NCI-H2107 treated with DMSO at 0.1 percent for 48 hours (cell line): ENCODE measurements at regions not wholly inside any gene's neighbourhood (a gene's known extent, or its start where the extent isn't known, plus 50 kb on each side); places are given as distances from the start of the nearest gene placed in this dataset.

Source experiments
- DNase-seq: peaks from one replicate; lab custom pipeline; 2025; ENCODE audit not compliant: unreplicated experiment; lab: John Stamatoyannopoulos, UW

DNA sequence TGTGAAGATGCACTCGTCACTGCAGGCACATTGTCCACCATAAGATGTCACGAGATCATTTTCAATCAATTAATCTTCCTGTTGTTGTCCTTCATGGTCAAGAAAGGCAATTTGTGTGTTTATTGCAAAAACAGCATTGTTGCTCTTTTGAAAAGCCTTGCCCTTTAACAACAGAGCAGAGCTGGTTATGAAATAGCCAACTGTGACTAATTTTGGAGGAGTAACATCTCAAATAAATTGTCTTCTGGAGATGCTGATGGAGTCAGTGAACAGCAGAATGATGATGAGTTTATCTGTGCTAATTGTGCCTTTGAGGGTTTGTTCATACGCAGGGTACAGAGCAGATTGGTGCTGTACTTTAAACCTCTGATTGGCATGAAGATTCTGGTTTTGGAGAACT lies 88.3 kb upstream of the E2F7 start:
- no peak for DNase-seq

DNA sequence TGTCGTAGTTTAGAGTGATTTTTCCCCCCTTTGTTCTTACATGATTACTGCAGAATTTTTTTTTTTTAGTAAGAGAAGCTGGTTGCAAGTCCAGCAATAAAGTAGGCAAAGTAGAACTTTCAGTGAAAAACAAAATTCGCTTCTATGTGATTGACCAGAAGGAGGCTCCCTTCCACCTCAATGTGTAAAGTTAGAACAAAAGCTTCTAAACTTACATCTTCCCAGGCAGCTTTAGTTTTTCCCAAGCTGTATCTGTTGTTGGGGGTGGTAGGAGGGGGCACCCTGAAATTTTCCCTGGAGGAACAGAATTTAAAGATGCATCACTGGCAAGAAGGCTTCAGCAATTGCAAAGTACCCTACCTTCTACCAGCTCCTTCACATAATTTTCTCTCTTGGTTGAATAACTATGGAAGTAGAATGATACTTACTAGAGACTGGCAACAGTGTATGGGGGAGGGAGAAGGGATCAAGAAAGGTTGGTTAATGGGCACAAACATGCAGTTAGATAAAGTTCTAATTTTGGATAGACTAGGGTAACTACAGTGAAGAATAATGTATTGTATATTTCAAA lies 87.3 kb upstream of the E2F7 start:
- DNase-seq = peak; percentile 2

DNA sequence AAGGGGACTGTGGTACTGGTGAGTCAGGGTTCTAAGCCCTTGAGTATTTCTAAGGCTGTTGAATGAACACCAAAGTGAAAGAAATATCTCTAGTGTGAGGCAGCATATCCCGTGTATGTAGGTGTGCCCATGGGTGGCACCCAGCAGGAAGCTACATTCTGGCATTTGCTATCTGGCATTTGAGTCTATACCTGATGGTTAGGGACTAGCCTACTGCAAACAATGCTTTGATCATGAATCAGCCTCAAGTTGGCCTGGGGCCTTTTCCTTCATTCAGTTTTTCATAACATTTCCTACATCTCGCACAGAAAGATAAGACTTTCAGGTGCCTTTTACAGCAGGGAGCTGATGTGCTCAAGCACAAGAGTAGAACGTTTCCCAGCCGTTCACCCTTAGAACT lies 85.7 kb upstream of the E2F7 start:
- DNase-seq = no peak

DNA sequence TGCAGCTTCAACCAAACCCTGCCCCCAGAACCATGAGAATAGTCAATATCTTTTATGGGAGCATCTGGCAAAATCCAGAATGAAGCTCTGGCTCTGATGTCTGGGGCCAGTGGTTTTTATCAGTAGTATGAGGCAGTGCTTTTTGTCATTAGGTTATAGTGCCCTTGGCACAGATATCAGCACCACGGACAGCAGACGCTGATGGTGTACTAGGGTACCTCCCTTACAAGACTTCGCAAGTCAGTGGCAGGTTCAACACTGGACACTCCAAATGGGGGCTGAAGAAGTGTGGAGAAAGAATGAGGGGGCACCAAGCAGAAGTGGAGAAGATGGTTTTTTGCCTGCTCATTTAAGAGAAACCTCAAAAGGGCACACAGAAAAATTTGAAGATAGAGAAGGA lies 68.2 kb upstream of the E2F7 start:
- no peak for DNase-seq

DNA sequence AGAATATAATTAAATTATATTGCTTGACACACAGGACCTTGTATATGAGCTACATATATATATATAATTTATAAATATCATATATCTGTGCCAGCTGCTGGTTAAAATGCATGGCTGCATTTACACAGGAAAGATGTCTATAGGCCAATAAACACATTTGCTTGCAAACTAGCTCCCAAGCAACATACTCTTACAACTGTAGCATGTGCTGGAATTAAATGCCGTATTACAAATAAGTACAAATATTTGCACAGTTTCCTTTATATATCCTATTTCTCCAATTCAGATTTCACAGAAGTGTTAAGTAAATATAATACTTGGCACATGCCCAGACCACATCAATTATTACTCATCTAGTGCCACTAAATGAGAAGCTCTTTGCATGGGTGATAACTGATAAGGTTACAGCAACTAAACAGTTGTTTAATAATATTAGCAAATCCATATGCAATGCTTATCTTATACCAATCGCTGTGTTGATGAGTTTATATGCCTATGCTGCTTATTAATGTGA lies 66.7 kb upstream of the E2F7 start:
- no peak for DNase-seq

DNA sequence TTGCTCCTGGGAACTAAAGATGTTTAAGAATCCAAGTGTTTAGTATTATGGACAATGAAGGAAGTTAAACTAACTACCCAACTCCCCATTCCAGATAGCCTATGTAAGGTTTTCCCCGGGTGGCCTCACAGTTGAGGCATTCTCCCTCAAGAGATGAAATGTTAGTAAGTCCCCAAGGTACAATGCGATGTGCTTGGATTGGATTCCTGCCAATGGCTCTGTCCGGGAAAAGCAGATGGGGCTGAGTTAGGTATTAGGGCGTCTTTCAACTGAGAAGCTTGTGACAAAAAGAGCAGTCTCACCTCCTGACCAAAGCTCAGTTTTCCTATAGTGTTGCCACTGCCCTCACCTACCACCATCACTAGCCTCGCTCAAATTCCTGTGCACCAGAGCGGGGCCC lies 64.8 kb upstream of the E2F7 start:
- no peak for DNase-seq

DNA sequence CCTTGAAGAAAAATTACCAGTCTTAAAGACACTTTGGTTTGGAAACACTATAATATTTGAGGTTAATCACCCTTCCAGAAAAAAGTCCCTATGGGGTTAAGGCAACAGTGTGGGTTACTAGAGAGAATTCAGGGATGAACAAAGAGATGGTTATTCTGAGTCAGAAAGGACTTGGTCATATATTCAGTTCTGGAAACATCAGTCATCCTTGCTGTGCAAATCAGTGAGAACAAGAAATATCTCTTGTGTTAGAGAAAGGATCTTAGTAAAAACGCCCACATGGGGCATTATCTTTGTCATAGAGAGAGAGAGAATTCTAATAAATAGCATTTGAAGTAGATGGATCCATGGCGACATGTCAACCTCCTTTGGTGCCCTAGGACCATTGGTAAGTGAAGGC lies 59.4 kb upstream of the E2F7 start:
- no peak for DNase-seq

DNA sequence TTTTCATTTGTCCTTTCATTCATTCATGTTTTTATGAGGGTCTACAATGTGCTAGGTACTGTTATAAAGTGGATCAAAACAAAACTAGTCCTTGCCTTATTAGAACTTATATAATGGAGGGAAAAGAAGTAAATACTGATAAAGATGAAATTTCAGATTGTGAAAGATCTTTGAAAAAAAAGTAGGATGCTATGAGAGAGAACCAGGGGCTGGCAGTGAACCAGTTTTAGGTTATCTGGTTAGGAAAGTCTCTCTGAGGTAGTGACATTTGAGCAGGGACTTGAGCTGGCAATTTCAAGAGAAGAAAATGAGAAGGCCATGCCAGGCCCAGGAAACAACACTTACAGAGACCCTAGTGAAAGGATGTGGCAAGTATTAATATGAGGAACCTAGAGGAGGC lies 57.3 kb upstream of the E2F7 start:
- no peak for DNase-seq

DNA sequence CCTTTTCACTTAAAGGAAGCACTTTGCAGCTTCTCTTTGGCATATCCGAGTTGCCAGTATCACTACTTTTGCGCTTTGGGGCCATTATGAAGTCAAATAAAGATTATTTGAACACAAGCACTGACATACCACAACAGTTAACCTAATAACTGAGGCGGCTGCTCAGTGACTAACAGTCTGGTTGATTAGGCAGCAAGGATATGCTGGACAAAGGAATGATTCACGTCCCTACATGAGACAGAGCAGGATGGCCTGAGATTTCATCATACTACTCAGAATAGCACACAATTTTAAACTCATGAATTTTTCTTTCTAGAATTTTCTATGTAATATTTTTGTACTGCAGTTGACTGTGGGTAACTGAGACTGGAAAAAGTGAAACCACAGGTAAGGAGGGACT lies 56.9 kb upstream of the E2F7 start:
- DNase-seq = no peak

DNA sequence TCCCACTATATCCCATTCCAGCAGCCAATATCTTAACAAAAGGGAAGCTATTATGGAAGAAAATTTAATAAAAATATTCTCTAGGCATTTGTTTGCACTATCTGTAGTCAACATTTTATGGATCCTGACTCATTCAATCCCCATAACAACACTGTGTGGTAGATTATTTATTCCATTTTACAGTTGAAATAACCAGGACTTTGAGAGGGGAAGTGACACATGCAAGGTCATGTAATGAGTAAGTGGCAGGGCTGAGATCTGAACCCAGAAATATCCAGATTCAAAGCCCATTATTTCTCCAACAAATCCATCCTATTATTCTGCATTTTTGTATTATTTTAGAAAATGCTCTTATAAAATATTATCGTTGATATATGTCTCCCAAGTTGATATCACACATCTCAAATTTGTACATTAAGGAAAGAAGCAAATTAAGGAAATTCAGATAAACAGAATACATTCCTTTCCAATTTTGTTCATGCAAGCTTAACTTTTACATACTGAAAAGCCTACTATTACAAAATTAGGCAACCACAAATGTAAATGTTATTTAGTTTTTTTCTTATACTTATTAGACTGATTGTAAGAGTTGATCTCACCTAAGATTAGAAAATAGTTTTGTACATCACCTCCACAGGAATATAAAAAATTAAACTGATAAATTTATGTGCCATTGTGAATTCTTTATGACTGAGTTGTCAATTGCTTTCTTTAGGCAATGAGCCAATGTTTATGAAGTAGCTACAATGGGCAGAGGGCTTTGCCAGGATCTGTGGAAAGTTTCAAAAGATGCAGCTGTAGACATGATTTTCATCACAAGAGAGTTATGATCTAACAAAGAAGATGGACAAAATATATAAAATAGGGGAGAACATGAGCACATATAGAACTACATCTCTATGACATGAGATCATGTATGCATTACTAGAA lies 55.1 kb upstream of the E2F7 start:
- DNase-seq = no peak

DNA sequence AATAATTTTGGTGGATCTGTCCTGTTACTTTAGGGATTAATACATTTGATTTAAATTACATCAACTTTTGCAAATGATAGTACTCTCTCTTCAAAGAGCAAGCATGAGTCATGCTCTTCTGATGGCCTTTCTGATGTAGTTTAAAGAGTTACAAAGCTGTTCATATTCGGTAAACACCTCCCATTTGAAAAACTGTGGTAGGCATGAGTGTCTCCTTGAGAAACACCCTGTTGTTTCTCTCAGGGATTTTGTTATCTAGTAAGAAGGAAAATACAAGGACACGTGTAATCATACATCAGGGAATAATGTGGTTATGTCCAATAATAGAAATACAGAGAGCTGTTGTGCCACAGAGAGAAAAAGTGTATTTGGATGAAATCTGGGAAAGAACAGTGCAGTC lies 53.3 kb upstream of the E2F7 start:
- no peak for DNase-seq

DNA sequence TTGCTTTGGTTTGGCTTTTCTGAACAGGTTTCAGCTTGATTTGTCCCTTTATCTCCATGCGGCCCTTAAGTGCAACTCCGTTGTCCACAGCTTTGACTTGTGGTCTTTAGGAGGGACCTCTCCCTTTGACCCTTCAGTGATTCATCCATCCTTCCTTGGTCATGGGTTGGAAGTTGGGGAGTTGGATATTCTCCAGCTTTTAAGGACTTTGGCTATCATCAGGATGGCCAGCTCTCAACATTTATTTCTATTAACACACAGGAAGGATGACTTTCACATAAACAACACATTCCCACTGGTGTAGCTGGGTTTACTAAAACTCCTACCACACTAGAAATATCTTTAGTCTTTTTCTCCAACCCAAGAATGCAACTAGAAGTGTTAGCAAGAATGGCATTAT lies 50.9 kb upstream of the E2F7 start:
- DNase-seq = no peak

DNA sequence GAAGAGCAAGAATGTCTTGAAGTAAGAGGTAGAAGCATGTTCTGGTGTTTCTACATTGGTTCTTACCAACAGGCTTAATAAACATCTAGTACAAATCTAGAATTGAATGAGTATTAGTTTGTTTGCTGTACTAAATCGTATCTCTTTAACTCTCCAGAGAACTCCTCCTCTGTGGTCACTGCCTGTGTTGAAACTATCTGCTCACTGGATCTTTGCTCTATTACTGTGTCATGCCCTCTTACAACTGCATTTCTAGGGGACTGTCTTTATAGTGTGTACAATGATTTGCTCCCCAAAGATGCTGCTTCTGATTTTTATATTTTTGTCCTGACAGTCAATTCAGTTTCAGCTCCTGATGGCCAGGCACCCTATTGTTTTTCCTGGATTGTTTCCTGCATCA lies 50.1 kb upstream of the E2F7 start:
- DNase-seq = no peak
